ENCODE measurements at regions not wholly inside any gene's neighbourhood (a gene's known extent, or its start where the extent isn't known, plus 50 kb on each side); places are given as distances from the start of the nearest gene placed in this dataset.
"Not testable (repeated sequence)": the region's sequence is repeated elsewhere in the genome, so short reads cannot be mapped to it uniquely, and the experiment has no call there.

DNA sequence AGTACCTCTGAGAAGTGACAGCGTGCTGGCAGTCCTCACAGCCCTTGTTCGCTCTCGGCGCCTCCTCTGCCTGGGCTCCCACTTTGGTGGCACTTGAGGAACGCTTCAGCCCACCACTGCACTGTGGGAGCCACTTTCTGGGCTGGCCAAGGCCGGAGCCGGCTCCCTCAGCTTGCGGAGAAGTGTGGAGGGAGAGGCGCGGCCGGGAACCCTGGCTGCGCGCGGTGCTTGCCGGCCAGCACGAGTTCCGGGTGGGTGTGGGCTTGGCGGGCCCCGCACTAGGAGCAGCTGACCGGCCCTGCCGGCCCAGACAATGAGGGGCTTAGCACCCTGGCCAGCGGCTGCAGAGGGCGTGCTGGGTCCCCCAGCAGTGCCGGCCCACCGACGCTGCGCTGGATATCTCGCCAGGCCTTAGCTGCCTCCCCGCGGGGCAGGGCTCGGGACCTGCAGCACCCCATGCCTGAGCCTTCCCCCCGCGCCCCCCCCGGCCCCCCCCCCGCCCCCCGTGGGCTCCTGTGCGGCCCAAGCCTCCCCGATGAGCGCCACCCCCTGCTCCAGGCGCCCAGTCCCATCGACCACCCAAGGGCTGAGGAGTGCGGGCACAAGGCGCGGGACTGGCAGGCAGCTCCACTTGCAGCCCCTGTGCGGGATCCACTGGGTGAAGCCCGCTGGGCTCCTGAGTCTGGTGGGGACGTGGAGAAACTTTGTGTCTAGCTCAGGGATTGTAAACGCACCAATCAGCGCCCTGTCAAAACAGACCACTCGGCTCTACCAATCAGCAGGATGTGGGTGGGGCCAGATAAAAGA lies 847.7 kb upstream of the CDH6 start:
- DNase-seq: not testable (repeated sequence)

- DNase-seq: no peak
Observed at GRCh38 chr5:30343707-30344106, 849.8 kb upstream of the CDH6 start.

- no peak for DNase-seq
Observed at GRCh38 chr5:30341466-30341865, 852.0 kb upstream of the CDH6 start.

DNA sequence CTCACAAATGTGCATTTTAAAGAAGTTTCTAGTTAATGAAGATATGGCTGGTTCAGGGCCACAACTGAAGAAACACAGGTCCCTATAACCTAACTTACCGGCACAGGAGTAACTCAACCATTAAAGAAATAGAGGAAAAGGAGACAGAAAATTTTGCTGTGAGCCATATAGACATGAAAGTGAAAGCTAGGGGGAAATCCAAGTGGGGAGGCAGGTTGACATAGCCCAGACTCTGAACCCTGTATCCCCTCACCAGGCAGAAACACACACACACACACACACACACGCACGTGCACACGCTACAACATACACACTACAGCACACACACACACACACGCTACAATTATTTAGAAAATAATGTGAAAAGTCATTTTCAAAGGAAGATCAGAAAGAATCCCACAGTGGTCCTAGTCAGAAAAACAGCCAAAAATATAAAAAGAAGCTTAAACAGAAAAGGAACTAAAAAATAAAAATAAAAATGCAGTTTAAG lies 856.4 kb upstream of the CDH6 start:
- no peak for DNase-seq

DNA sequence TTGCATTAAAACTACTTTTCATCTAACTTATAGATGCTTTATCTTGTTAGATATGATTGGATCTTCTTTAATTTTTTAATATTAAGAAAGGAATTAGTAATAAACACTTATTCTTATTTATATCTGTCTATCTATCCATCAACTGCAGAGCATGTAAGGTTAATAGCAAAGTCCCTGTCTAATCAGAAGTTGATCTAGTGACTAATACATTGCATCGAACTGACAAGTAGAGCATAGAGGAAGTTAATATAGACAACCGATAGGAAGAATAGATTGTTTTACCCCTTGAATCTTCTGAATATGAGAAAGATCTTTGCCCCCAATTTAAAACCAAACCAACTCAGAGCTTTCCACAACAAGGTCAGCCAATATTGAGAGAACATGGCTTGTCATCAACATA lies 862.0 kb upstream of the CDH6 start:
- DNase-seq: no peak

DNA sequence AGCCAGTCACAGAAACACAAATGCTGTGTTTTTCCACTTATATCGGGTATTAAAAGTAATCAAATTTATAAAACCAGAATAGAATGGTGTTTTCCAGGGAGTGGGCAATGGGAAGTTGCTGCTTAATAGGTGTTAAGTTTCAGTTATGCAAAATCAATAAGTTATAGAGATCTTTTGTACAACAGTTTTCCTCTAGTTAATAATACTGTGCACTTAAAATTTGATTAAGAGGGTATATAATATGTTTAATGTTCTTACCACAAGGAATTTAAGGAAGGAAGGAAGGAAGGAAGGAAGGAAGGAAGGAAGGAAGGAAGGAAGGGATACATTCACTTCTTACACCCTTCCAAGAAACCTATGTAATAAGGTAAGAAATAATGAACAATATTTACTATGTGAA lies 867.7 kb upstream of the CDH6 start:
- no peak for DNase-seq

- DNase-seq: no peak
Observed at GRCh38 chr5:30324083-30324482, 869.4 kb upstream of the CDH6 start.

GRCh38 chr5:30287890-30288289 lies 905.6 kb upstream of the CDH6 start:
- no peak for DNase-seq

DNA sequence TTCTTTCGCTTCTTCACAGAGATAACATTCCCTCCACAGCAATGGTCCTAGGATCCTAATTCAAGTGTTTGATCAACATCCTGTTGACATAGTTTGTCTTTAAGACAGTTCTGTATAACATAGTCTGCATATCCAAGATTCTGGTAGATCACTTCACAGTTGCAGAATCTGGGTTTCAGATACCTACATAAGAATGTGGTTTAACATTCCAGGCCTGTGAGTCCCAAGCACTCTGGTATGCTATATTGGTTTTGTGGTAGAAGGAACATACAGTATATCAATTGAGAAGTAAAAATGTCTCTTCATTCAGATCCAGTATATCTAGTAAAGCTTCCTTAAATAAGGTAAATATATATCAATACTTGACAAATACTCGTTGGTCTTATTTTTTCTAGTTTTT lies 914.2 kb upstream of the CDH6 start:
- DNase-seq: no peak

- no peak for DNase-seq
Observed at GRCh38 chr5:30267026-30267425, 926.5 kb upstream of the CDH6 start.

GRCh38 chr5:30239331-30240022 lies 954.0 kb upstream of the CDH6 start:
- DNase-seq: no peak

DNA sequence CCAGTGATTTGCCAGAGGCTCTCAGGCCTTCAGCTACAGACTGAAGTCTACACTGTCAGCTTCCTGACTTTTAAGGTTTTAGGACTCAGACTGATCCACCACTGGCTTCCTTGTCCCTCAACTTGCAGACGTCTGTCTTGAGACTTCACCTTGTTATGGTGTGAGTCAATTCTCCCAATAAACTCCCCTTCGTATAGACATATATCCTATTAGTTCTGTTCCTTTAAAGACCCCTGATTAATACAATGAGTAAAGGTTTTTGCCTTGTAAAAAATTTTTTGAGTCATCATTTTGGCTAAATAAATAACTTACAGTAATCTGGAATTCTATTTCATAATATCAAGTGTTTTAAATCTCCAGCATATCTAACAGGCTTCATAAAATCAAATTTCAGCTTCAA lies 956.3 kb upstream of the CDH6 start:
- no peak for DNase-seq

GRCh38 chr5:30209755-30210154 lies 983.7 kb upstream of the CDH6 start:
- no peak for DNase-seq

DNA sequence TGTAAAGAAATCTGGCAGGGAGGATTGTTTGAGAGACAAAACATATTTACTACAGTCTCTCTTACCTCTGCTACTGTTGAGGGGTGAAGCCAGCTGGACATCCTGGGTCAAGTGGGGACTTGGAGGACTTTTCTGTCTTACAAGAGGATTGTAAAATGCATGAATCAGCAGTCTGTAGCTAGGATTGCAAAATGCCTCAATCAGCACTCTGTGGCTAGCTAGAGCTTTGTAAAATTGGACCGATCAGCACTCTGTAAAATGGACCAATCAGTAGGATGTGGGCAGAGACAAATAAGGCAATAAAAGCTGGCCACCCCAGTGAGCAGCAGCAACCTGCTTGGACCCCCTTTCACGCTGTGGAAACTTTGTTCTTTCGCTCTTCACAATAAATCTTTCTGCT lies 995.8 kb upstream of the CDH6 start:
- DNase-seq: no peak

GRCh38 chr5:30195036-30195435 lies 998.5 kb upstream of the CDH6 start:
- DNase-seq: no peak

GRCh38 chr5:30194595-30194994 lies 998.9 kb upstream of the CDH6 start:
- DNase-seq: no peak

DNA sequence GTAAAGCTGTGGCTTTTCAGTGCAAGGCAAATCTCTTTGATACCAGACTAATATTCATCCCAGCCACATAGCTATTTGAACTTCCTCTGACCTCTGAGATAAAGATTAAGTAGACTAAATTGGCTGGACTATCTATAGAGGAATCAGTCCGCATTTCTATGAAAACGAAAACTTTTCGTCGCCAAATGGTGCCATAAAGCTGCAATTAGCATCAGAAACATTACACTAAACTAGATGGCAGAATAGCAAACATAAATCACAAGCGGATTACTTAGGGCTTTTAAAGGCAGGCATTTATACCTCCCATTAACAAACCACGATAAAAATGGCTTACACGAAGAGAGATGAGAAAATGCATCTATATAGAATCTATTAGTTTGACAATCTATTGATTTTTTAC lies 1009.7 kb upstream of the CDH6 start:
- DNase-seq: no peak

DNA sequence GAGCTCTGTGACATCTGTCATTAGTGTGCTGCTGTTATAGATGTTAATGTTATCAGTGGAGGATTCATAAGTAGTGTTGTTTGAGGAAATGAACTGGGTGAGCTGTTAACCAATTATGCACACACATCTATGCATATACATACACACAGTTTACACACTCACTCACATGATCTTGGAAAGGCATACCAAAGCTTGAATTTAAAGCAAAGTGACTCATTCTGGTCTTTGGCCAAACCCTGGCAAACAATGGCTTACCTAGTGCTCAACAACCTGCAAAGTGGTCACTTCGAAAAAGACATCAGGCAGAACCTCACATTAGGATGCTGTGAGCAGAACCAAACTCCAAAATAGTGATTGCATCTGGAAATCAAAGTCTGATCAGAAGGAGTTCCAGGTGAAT lies 1037.3 kb upstream of the CDH6 start:
- no peak for DNase-seq

DNA sequence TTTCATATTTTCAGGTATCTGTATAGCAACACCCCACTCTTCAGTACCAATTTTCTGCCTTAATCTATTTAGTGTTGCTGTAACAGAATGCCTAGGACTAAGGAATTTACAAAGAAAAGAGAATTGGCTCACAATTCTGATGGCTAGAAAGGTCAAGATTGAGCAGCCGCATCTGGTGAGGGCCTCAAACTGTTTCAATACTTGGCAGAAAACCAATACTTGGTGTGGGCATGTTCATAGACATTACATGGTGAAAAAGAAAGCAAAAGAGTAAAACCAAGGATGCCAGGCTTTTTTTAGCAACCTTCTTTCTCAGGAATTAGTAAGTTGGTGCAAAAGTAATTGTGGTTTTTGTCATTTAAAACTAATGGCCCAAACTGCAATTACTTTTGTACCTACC lies 1041.1 kb upstream of the CDH6 start:
- no peak for DNase-seq

DNA sequence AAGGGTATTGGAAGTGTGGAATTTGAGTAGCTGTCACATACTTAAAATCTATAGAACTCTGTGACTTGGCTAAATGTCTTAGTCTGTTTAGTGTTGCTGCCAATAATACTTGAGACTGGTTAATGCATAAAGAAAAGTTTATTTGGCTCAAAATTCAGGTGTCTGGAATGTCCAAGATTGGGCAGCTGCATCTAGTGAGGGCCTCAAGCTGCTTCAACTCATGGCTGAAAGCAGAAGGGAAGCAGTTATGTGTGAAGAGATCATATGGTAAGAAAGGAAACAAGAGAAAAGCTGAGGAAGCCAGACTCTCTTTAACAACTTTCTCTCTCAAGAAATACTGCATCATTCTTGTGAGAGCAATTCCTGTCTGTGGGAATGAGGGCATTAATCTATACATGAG lies 1043.3 kb upstream of the CDH6 start:
- DNase-seq: no peak

GRCh38 chr5:30149526-30149925 lies 1044.0 kb upstream of the CDH6 start:
- DNase-seq: no peak

DNA sequence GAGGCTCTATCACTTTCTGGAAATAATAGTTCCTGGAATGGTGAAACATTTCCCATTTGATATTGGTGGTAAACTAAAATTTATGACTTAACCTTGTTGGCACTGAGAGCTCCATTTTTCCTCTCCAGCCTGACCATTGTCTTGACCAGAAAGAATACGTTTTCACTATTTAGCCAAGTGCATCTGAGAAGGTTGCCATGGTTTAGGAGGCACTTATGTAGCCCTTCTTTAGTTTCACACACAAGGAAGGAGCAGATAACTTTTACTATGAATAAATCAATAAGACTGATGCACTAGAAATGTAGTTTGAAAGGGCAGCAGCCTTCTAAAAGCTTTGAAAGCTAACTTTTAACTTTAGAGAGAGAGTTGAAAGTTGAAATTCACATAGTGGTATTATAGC lies 1045.5 kb upstream of the CDH6 start:
- no peak for DNase-seq

- DNase-seq: not testable (repeated sequence)
Observed at GRCh38 chr5:30144059-30144458, 1049.4 kb upstream of the CDH6 start.

GRCh38 chr5:30142432-30142831 lies 1051.1 kb upstream of the CDH6 start:
- no peak for DNase-seq

DNA sequence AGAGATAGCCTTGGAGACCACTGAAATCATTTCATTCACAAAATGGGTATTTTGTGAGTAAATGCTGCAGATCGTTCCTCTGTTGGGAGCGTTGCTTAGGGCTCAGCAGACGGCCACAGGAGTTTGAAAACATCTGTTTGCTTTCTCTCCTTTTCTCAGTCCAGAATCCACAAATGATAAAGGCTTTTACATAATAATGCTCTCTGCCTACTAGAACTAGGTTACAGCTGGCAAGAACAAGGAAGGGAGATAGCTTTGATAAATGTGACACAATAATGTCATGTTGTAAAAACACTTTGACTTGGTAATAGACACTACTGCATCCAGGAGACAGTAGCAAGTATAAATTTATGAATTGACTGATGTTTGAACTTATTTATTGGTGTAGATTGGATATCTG lies 1072.4 kb upstream of the CDH6 start:
- no peak for DNase-seq
